GM19351 (cell line): ENCODE measurements at regions not wholly inside any gene's neighbourhood (a gene's known extent, or its start where the extent isn't known, plus 50 kb on each side); places are given as distances from the start of the nearest gene placed in this dataset.

Source experiments
- ATAC-seq: cut with Tn5 transposase; IDR thresholded peaks from one replicate; pipeline ENCODE4 v1.9.1; 2021; ENCODE audit warnings: mild to moderate bottlenecking, moderate library complexity; ENCODE audit not compliant: unreplicated experiment

DNA sequence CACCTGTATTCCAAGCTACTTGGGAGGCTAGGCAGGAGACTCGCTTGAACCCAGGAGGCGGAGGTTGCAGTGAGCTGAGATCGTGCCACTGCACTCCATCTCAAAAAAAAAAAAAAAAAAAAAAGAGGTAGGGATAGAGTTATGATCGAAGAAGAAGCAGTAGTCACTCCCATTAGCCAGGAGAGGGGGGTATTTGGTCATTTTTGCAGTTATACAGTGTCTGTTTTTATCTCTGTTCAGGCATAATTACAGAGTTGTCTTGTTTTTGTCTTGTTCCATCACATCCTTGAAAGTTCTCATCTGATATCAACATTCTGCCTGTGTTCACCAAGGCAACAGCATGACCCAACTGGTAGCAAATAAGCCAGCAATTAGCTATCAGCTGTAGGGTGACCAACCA lies 98.5 kb upstream of the TMPO start:
- ATAC-seq = peak; percentile 38

GRCh38 chr12:98417266-98417665 lies 98.1 kb upstream of the TMPO start:
- no peak for ATAC-seq

DNA sequence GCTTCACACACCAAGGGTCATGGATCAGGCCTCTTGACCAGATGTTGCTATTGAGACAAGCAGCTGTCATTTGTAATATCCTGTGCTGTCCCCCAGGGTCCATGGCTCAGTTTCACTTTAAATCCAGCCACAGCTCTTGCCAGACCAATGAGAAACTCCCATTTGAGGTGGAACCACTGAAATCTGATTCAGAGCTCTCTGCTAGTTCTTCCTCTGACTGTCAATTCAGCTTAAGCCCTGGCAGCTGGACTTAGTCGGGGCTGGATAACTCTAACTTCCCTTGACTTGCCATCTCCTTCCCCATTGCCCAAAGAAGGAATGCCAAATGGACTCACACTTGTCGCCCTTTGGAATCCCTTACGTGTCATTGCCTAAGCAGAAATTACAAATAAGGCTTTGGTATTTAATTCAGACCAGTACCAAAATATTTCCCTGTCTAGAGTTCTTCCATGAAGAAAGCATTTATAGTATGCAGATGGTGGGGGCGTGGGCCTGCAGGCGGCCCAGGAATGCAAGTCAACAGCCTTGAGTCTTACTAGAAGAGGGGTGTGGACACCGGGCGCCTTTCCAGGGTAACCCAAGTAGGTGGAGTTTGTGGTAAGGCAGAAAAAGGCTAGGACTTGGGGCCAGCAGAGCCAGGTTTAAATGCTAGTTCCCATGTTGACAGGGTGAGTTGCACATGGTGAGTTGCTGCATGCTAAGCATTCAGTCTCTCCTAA lies 96.9 kb upstream of the TMPO start:
- ATAC-seq = peak; percentile 74

DNA sequence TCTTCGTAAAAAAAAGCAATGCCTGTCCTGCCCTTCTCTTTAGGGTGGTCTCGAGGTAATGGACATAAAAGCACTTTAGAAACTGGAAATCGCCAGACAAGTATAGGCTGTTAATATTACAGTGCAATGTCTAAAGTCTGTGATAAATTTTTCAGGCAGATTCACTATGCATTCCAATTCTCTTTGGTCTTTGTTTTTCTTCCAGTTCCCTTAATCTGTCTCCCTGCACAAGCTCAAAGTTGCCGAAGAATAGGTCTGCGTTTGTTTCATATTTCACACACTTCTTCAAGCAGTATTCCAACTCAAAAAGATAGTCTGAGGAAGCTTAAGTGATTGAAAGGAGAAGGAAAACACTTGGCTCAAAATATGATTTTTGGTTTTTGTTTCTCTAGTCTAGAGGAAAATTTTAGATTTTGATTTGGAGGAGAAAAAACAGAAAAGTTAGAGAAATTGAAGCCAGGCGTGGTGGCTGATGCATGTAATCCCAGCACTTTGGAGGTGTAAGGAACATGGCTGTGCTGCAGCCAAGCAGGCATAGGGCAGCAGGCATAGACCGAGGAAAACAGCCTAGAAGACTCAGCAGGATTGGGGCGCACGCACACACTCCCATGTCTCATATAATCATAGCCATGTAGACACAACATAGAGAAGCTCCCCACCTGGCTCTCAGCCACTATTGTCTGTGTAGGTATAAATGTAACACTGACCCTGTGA lies 96.2 kb upstream of the TMPO start:
- no peak for ATAC-seq

DNA sequence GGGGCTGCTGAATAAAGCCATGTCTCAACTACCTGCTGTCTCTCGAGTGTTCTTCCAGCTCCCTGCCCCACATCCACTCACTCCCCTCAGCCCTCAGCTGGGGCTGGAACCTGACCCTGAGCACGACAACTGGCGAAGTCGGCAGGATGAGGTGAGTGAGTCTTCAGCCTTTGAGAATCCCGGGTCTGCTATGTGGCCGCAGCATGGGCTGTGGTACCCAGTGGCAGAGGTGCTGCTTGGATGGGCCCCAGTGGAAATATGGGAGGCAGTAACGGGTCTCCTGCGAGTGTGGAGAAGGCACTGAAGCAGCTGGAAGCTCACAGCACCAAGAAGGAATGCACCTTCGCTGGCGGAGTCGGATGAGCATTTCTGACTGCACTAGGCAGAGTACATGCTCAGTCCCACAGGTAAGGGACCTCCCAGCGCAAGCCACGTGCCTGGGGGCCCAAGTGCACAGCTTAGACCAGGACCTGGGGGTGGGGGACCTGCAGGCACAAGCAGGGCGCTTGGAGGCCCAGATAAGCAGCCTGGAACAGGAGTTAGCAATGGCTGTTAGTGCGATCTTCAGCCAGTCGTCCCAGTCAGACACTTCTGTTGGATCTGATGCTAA lies 95.5 kb upstream of the TMPO start:
- ATAC-seq = no peak

DNA sequence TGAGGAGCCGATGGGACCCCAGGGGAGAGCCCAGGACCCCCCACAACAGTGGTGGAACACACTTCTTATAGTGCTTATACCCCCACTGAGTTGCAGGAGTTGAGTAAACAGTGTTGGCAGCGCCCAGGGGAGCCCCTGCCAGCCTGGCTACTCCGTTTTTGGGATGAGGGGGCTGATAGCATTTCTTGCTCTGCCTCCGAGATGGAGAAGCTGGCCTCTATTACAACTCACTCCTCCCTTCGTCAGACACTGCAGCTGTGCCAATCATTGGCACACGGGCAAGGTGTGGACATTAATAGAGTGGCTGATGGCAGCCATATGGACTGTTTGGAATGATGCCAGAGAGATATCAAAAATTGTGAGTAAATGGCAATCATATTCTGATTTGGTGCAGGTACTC lies 94.9 kb upstream of the TMPO start:
- ATAC-seq = no peak

DNA sequence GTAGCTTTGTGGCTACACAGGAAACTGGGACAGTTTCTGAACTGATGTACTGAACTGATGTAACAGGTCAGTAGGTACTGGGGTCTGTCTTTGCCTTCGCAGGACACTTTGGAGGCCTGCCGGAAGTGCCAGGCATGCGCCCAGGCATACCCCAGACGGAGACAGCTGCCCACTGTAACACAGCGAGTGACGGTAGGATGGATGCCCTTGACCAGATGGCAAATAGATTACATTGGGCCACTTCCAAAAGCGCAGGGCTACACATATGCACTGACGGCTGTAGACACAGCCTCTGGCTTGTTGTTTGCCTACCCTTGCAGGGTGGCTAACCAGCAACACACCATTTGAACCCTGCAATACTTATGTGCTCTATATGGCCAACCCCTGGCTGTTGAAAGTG lies 94.1 kb upstream of the TMPO start:
- no peak for ATAC-seq

- no peak for ATAC-seq
These were observed 93.0 kb upstream of the TMPO start for GRCh38 chr12:98422359-98422758.

DNA sequence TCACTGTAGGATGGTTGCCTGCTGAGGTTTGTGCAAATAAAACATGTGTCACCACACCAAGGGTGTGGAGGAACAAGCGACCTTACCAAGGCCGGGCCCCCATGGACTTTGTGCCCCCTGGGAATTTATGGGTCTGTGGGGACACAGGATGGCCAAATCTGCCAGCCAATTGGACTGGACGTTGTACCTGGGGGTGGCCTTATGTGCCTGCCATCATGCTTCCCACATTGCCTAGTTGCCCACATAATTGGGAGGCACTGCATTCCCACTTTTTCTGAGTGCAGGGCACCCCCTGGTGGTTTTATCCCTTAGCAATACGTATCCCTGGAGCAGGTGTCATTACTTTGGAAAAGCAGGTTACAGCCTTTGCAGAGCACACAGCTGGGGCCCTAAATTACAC lies 92.6 kb upstream of the TMPO start:
- no peak for ATAC-seq

DNA sequence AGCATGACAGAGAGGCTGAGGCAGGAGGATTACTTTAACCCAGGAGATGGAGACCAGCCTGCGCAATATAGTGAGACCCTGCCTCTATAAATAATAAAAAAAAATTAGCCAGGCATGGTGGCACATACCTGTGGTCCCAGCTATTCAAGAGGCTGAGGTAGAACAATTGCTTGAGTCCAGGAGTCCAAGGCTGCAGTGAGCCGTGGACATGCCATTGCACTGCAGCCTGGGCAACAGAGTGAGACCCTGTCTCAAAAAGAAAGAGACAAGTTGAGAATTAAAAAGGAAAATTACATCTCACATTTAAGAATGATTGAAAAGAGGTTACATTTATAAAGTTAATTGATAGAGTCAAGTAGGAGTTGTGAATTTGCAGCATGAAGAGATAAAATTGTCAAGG lies 91.4 kb upstream of the TMPO start:
- no peak for ATAC-seq

GRCh38 chr12:98424726-98425401 lies 90.5 kb upstream of the TMPO start:
- peak; percentile 95 for ATAC-seq

DNA sequence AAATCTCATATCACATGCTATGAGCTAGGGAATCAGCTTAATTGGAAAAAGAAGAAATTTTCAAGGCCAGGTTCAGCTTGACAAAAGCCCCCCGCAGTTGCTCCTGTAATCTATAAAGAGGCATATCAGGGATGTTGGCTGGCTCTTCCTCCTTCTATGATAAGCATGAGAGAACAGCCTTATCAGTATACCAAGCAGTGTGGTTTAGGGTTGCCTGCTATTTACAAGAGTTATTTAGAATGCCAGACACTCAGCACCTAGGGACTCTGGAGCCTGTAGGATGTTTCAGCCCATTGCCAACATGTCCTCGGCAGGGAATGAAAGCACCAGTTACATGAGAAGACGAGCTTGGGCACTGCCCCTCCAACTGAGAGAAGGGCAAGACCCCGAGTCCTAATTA lies 89.5 kb upstream of the TMPO start:
- no peak for ATAC-seq

DNA sequence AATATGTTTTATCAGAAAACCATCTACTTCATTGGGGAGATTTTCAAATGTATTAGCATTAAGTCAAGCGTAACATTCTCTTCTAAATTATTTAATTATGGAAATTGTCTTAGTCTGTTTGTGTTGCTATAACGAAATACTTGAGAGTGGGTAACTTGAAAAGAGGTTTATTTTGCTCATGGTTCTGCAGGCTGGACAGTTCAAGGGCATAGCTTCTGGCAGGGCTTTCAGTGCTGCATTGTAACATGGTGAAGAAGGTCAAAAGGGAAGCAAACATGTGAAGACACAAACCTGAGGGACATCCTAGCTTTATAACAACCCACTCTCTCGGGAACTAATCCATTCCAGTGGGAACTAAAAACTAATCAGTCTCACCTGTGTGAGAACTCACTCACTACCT lies 84.3 kb upstream of the TMPO start:
- ATAC-seq = no peak

DNA sequence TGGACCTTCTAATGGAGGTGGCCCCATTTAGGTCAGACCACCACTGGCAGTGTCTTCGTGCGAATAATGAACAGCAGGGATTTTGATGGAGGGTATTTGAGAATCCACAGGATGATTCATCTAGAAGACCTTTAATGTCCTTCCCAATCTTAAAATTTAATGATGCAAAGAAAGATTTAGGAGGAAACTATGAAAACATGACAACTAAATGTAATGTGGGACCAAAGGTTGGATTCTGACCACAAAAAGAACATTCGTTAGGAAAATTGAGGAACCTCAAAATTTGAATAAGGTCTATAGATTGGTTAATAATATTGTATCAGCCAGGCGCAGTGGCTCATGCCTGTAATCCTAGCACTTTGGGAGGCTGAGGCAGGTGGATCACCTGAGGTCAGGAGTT lies 78.2 kb upstream of the TMPO start:
- ATAC-seq = no peak

- no peak for ATAC-seq
These were observed 77.4 kb upstream of the TMPO start for GRCh38 chr12:98437806-98438595.

GRCh38 chr12:98438656-98439230 lies 76.6 kb upstream of the TMPO start:
- no peak for ATAC-seq

DNA sequence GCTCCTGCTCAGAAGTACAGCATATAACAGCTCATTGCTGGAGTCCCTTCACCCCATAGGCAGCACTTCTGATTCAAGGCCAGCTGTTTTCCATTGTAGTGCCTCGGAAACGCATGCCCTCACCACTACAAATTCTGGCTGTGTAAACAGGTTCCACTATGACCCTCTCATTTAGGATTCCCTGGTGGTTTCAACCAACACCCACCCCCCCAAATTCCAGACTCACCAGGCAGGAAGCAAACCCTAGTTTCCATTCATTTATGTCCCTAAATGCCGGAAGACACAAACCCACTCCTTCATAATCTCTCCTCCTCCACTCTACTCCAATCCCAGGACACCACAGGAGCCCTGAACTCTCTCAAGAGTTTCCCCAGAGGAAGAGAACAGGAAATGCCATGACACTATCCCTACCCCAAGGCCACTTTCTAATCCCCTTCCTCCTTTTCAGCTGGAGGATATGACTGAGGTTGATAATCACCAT lies 75.9 kb upstream of the TMPO start:
- no peak for ATAC-seq

DNA sequence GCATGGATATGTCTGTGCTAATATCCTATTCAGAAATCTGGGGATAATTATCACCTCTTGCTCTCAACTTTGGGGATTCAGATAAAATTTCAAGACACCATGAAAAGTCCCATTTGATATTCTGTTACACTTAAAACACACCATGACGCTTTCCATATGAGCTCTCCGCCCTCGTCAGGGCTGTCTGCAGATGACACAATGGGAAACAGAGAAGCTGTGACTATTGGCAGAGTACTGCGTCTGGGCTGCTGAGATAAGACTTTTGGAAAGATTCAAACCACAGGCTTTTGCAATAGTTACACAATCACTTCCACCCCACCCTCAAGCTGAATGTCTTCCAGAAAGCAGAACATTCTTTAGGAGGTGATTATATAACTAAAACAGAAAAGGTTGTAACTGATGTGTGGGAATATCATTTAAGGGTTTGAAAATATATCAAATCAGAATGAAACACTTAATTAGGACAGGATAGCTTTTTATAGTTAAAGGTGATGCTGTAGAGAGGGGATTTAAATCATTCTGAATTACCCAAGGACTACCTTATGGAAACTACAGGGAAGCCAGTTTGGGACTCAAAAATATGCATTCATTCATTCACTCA lies 75.3 kb upstream of the TMPO start:
- no peak for ATAC-seq

GRCh38 chr12:98446060-98446459 lies 69.3 kb upstream of the TMPO start:
- ATAC-seq = no peak

DNA sequence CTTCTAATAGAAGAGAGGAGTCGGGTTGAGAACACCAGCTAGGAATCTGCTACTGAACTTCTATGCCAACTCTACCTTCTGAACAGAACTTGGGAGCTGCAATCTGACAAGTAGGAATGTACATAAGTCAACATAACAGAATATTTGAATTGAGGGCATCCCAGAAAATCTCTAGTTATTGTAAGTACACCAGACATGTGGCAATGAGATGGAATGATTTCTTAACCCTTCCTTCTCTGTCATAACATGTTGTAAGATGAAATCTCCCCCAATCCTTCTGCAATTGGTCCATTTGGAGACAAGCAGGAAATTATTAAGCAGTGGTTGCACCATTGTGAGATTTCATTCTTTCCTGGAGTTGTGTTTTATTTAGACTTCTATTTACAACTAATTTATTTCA lies 68.7 kb upstream of the TMPO start:
- ATAC-seq = no peak
